LHCN-M2 (cell line): ENCODE measurements at regions not wholly inside any gene's neighbourhood (a gene's known extent, or its start where the extent isn't known, plus 50 kb on each side); places are given as distances from the start of the nearest gene placed in this dataset.
"Not testable (repeated sequence)": the region's sequence is repeated elsewhere in the genome, so short reads cannot be mapped to it uniquely, and the experiment has no call there.

ENCODE experiments used
- DNase-seq: peaks from one replicate; pipeline ENCODE4 v3.0.0-alpha.2; 2012; ENCODE audit warnings: low read depth

GRCh38 chr3:8352475-8352874, 149.1 kb upstream of the LMCD1 start:
- no peak for DNase-seq

DNA sequence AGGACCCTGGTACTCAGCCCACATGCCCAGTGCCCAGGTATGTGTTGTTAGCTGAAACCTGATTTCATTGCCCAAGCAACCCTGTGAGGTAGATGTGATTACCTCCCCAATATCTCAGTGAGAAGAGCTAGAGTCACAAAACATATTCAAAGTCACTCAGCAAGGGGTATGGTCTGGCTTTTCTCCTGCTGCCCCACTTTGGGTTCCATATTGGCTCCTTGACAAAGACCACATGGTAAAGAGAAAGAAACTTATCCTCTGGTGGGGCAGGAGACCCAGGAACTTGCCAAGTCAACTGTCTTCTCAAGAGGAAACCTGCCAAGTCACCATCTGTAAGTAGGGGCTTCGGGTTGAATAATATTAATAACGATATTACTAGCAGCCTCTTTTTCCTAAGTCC, 148.3 kb upstream of the LMCD1 start:
- DNase-seq: no peak

GRCh38 chr3:8355346-8355745, 146.3 kb upstream of the LMCD1 start:
- no peak for DNase-seq

GRCh38 chr3:8356066-8356465, 145.6 kb upstream of the LMCD1 start:
- DNase-seq: not testable (repeated sequence)

GRCh38 chr3:8357859-8358258, 143.8 kb upstream of the LMCD1 start:
- no peak for DNase-seq

- DNase-seq: no peak
These were observed 142.5 kb upstream of the LMCD1 start for GRCh38 chr3:8359133-8359532.

GRCh38 chr3:8363200-8363599, 138.4 kb upstream of the LMCD1 start:
- DNase-seq: no peak

DNA sequence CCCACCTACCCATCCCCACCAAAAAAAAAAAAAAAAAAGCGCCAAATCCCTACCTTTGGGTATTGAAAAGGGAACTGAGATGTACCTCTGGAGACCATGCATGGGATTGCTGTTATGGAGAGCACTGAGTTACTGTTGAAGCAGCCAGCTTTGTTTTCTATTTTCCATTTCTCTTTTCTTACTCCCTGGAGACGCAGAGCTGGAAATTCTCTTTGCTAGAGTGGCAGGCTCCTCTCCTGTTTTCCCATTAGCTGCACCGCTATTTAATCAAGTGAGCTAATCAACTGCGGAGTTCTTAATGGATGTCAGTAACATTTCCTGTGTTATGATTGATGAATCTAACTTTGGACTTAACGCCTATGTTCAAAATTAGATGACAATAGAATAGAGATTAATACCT, 136.1 kb upstream of the LMCD1 start:
- no peak for DNase-seq

DNA sequence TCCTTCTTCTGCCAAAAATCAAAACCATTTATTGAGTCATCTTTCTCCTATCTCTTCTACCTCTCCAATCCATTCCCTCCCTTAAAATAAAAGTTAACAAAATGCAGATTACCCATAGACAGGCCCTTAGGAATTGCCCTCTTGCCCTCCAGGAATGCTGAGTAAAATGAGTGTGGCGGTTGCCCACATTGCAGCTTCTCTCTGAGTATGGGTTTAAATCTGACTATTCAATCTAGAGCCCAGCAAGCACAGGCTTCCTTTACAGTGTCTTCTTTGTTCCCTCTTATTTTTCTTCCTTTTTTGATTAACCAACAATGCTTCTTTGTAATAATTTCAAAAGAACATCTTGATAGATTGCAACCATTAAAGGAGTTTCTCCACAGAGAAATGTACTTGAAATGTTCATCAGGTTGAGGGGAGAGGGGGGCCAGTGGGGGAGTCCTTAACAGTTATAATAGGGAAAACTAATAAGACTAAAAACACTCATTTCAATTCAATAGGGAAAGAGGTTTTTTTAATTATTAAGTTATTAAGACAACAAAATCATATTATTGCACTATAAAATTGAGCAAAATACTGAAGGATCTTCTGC, 135.3 kb upstream of the LMCD1 start:
- DNase-seq: no peak

DNA sequence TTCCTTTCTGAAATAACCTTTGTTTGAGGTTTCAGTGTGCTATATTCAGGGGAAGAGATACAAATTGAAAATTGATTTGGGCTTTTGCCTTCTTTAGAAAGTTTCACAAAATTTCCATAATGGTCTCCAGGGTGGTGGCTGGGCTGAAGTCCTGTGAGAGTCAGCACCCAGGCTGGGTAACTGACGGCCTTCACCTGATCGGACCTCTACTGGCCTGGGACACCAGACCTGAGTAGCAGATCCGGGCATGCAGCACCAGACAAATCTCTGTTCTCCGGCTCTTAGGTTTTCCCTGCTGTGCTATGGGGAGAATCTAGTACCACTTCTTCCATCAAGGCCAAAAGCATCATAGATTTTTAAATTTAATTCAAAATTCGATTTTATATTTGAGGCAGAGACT, 133.0 kb upstream of the LMCD1 start:
- no peak for DNase-seq

GRCh38 chr3:8369638-8370037, 132.0 kb upstream of the LMCD1 start:
- no peak for DNase-seq

- peak; percentile 68 for DNase-seq
These were observed 130.5 kb upstream of the LMCD1 start for GRCh38 chr3:8371085-8371551.

DNA sequence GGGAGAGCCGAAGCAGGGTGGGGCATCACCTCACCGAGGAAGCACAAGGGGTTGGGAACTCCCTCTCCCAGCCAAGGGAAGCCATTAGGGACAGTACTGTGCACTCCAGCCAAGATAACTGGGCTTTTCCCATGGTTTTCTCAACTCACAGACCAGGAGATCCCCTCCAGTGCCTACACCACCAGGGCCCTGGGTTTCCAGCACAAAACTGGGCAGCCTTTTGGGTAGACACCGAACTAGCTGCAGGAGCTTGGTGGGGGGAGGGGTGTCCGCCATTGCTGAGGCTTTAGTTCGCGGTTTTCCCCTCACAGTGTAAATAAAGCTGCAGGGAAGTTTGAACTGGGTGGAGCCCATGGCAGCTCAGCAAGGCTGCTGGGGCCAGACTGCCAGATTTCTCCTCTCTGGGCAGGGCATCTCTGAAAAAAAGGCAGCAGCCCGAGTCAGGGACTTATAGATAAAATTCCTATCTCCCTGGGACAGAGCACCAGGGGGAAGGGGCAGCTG, 129.6 kb upstream of the LMCD1 start:
- no peak for DNase-seq

GRCh38 chr3:8380904-8381704, 120.5 kb upstream of the LMCD1 start:
- DNase-seq: no peak

- DNase-seq: peak; percentile 21
These were observed 115.6 kb upstream of the LMCD1 start for GRCh38 chr3:8385848-8386620.

DNA sequence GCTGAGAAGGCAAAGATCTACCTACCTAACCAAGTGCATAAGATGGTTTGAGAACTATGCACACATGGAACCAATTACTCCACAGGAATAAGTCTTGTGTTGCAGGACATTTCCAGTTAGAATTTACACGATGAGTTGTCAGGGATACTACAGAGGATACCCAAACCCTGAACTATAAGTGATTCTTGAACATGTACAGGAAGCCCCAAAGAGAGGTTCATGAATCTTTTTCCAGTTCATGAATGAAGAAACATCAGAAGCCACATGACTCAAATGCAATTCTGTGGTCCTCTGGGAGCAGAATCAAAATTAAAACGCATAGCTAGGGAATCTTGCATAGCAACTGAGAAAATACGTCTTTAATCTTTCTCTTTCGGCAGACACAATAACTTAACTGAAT, 114.1 kb upstream of the LMCD1 start:
- DNase-seq: no peak

GRCh38 chr3:8399686-8400085, 101.9 kb upstream of the LMCD1 start:
- no peak for DNase-seq

DNA sequence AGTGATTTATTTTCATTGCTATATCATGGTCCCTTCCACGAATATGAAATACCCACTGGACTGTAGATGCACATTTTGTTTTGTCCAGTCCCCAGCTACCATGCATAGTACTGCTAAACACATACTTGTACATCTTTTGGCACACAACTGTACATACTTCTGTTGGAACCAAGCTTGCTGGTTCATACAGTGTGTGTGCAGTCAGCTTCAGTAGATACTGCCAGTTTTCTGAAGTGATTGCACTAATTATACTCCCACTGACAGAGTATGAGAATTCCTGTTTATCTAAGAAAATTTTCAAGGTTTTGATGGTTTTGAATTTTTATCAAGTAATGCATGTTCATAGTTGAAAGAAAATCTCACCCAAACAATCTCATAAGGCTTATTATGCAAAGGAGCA, 100.7 kb upstream of the LMCD1 start:
- no peak for DNase-seq

- no peak for DNase-seq
These were observed 97.6 kb upstream of the LMCD1 start for GRCh38 chr3:8403996-8404395.

DNA sequence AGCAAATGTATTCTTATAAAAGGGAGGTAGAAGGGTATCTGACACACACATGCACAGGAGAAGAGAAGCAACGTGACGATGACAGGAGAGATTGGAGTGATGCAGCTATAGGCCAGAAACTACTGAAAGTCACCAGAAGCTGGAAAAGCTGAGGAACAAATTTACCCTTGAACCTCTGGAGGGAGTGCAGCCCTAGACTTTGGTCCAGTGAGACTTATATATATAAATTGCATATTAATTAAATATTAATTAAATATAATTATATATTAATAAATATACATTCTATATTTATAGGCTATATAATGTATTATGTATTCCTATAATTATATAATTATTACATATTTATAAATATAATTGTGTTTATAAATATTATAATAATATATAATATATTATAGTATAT, 96.5 kb upstream of the LMCD1 start:
- no peak for DNase-seq

GRCh38 chr3:8406479-8406878, 95.1 kb upstream of the LMCD1 start:
- DNase-seq: no peak

GRCh38 chr3:8413337-8413926, 88.2 kb upstream of the LMCD1 start:
- no peak for DNase-seq
